ENCODE measurements at regions not wholly inside any gene's neighbourhood (a gene's known extent, or its start where the extent isn't known, plus 50 kb on each side); places are given as distances from the start of the nearest gene placed in this dataset.
A peak's percentile ranks its signal among the peaks of the same experiment; 100 is the strongest.

DNA sequence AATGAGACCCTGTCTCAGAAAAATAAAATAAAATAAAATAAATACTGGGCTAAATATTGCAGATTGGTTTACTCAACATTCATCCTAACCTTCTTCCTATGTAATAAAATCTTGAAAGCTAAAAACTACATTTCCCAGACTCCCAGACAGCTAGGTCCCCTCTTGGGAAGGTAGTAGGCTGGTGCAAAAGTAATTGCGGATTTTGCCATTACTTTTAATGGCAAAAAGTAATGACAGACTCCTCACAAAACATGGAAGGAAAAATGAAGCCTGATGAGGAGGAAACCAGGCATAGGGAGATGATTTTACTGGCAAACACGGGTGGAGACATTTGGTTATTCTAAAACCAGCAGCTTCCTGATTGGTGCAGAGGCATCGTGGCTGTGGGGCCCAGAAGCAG is 70.6 kb upstream of the E2F3 start:
- Histone ChIP-seq H3K27ac (no peak overlapping the region), H3K27me3 (peaks cover 0 to 4% (median 0%) of the 10 kb centered on the region in 9 donors), H3K4me1 (peaks cover 0 to 10% (median 0%) of the 10 kb centered on the region in 12 donors), H3K36me3 (no peaks in the 10 kb centered on the region), H3K9me3 (no peaks in the 10 kb centered on the region), H3K4me3 (no peak overlapping the region)
- WGBS, 4 donors, result 38 to 63% (median 56%) methylated on average over 3 of the region's 3 CpGs
- ATAC-seq (no peak), DNase-seq (no peak)
- intact Hi-C loops (cut with DNase I), result no loop called here
- TF ChIP-seq CTCF (IDR thresholded peaks at IDR 0.05) (no peak), POLR2A (IDR thresholded peaks at IDR 0.05) (no peak)

DNA sequence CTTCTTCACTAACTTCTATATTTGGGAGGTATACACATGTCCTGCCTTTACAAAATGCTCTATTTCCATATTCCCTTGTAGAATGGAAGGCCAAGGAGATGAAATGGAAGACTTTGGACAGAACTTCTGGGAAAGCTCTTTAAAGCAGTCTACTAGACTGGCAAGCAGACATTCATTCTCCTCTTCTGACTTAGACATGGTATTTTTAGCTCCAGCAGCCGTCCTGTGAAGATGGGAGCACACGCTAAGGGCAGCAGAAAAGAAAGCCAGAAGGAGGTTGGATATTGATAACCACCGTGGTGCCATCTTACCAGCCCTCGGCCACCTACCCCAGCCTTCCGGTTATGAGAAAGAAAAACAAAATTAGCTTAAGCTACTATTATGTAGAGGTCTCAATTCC is 70.1 kb upstream of the E2F3 start:
- no peak for TF ChIP-seq POLR2A (IDR thresholded peaks at IDR 0.05)
- no peak for TF ChIP-seq CTCF (IDR thresholded peaks at IDR 0.05)
- Histone ChIP-seq H3K27ac (no peak overlapping the region), H3K36me3 (no peaks in the 10 kb centered on the region), H3K4me3 (no peak overlapping the region), H3K4me1 (peaks cover 0 to 15% (median 0%) of the 10 kb centered on the region in 12 donors), H3K9me3 (no peaks in the 10 kb centered on the region), H3K27me3 (peaks cover 0 to 4% (median 0%) of the 10 kb centered on the region in 9 donors)
- DNase-seq (no peak), ATAC-seq (peak in 2 of 4 donors; percentile 34 to 58)
- WGBS, 4 donors, result 49 to 64% (median 58%) methylated on average over 5 of the region's 5 CpGs
- intact Hi-C loops (cut with DNase I), result no loop called here

GRCh38 chr6:20332441-20333006 is 69.2 kb upstream of the E2F3 start:
- TF ChIP-seq POLR2A (IDR thresholded peaks at IDR 0.05) (no peak), CTCF (IDR thresholded peaks at IDR 0.05) (no peak)
- WGBS, 4 donors, result 53 to 67% (median 58%) methylated on average over 1 of the region's 1 CpG
- ATAC-seq (peak in 2 of 4 donors; percentile 28 to 34), DNase-seq (no peak)
- H3K27me3 ChIP-seq, result peaks cover 0 to 4% (median 0%) of the 10 kb centered on the region in 9 donors
- no peak overlapping the region for H3K4me3 ChIP-seq
- no peaks in the 10 kb centered on the region for H3K36me3 ChIP-seq
- no peak overlapping the region for H3K27ac ChIP-seq
- intact Hi-C loops (cut with DNase I), result no loop called here
- H3K4me1 ChIP-seq, result peaks cover 0 to 15% (median 0%) of the 10 kb centered on the region in 12 donors
- no peaks in the 10 kb centered on the region for H3K9me3 ChIP-seq

DNA sequence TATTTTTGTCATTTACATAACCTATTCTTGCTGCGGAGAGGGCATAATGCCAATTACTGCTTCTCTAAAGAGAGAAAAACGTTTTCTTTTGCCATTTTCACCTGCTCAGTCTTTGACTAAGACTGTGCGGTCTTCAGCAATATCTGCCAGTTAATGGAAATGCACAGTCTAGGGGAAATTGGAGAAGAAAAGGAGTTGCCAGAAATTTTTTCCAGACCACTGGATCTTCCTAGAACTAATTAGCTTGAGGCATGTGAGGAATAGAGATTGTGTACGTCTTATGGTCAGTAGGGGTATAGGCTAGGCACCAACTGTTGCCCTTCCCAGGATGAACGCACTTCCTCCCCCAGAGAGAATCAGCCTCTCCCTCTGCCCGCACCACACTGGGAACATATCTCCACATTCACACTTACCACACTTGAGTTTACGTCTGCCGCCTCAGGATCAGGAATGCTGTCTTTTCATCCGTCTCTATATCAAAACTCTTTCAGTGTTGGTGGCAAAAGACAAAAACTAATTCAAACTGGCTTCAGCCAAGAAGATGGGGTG is 67.9 kb upstream of the E2F3 start:
- 41 to 54% (median 49%) methylated on average over 9 of the region's 9 CpGs for WGBS, 4 donors
- peak in 3 of 4 donors; percentile 26 to 62 (median 41) for ATAC-seq
- H3K27me3 ChIP-seq, result peaks cover 0 to 4% (median 0%) of the 10 kb centered on the region in 9 donors
- peak overlapping the region in 6 of 12 donors; percentile 1 to 60 (median 19) for H3K27ac ChIP-seq
- peaks cover 0 to 15% (median 0%) of the 10 kb centered on the region in 12 donors for H3K4me1 ChIP-seq
- no peaks in the 10 kb centered on the region for H3K9me3 ChIP-seq
- H3K4me3 ChIP-seq, result peak overlapping the region in 10 of 12 donors; percentile 1 to 36 (median 32)
- intact Hi-C loops (cut with DNase I), result no loop called here
- no peaks in the 10 kb centered on the region for H3K36me3 ChIP-seq
- DNase-seq, result no peak
- TF ChIP-seq POLR2A (IDR thresholded peaks at IDR 0.05) (no peak), CTCF (IDR thresholded peaks at IDR 0.05) (no peak)

All from heart left ventricle (tissue), 16 donors.